Mucosa of rectum (tissue), 2 donors: ENCODE measurements at regions not wholly inside any gene's neighbourhood (a gene's known extent, or its start where the extent isn't known, plus 50 kb on each side); places are given as distances from the start of the nearest gene placed in this dataset.
A peak's percentile ranks its signal among the peaks of the same experiment; 100 is the strongest.

Experiments used
- H3K27ac ChIP-seq, 2 donors: one replicate each; pipeline ENCODE4 v1.7.0; 2013; ENCODE audit warnings: inconsistent platforms in 2 of 2, low read depth in 2 of 2, low read length in 2 of 2
- H3K27me3 ChIP-seq, 2 donors: one replicate each; pipeline ENCODE4 v1.7.0; 2013; ENCODE audit warnings: low read length in 2 of 2; ENCODE audit not compliant: control insufficient read depth in 2 of 2, insufficient read depth in 2 of 2
- H3K36me3 ChIP-seq, 2 donors: one replicate each; pipeline ENCODE4 v1.7.0; 2013; ENCODE audit warnings: low read length in 2 of 2; ENCODE audit not compliant: control insufficient read depth in 2 of 2, insufficient read depth in 2 of 2
- H3K4me1 ChIP-seq, 2 donors: one replicate each; pipeline ENCODE4 v1.7.0; 2013; ENCODE audit warnings: low read length in 2 of 2, mild to moderate bottlenecking in 1 of 2; ENCODE audit not compliant: control insufficient read depth in 2 of 2, insufficient read depth in 2 of 2
- H3K4me3 ChIP-seq, 2 donors: one replicate each; pipeline ENCODE4 v1.7.0; 2013; ENCODE audit warnings: low read length in 2 of 2
- H3K9ac ChIP-seq, 2 donors: one replicate each; pipeline ENCODE4 v1.7.0; 2013; ENCODE audit warnings: low read length in 2 of 2, low read depth in 1 of 2, mild to moderate bottlenecking in 1 of 2
- H3K9me3 ChIP-seq, 2 donors: one replicate each; pipeline ENCODE4 v1.7.0; 2013; ENCODE audit warnings: low read length in 2 of 2; ENCODE audit not compliant: control insufficient read depth in 2 of 2
- donor health status: healthy.
- donor health status: Normal muscosa, but diverticular disease.

GRCh38 chr7:18366394-18366793, 129.2 kb upstream of the HDAC9 start:
- Histone ChIP-seq H3K9ac (no peak overlapping the region), H3K27me3 (no peaks in the 10 kb centered on the region), H3K4me3 (no peak overlapping the region), H3K27ac (no peak overlapping the region), H3K9me3 (no peaks in the 10 kb centered on the region), H3K4me1 (no peaks in the 10 kb centered on the region), H3K36me3 (no peaks in the 10 kb centered on the region)

GRCh38 chr7:18369011-18369410, 126.5 kb upstream of the HDAC9 start:
- no peak overlapping the region for H3K9ac ChIP-seq
- H3K27me3 ChIP-seq = no peaks in the 10 kb centered on the region
- H3K9me3 ChIP-seq = no peaks in the 10 kb centered on the region
- no peaks in the 10 kb centered on the region for H3K36me3 ChIP-seq
- no peaks in the 10 kb centered on the region for H3K4me1 ChIP-seq
- H3K4me3 ChIP-seq = no peak overlapping the region
- H3K27ac ChIP-seq = no peak overlapping the region

- no peak overlapping the region for H3K27ac ChIP-seq
- H3K27me3 ChIP-seq = no peaks in the 10 kb centered on the region
- no peak overlapping the region for H3K4me3 ChIP-seq
- H3K9ac ChIP-seq = no peak overlapping the region
- H3K9me3 ChIP-seq = no peaks in the 10 kb centered on the region
- H3K36me3 ChIP-seq = no peaks in the 10 kb centered on the region
- H3K4me1 ChIP-seq = no peaks in the 10 kb centered on the region
These were observed 124.9 kb upstream of the HDAC9 start for GRCh38 chr7:18370633-18371032.

GRCh38 chr7:18378989-18379605, 116.5 kb upstream of the HDAC9 start:
- no peaks in the 10 kb centered on the region for H3K27me3 ChIP-seq
- H3K27ac ChIP-seq = no peak overlapping the region
- H3K9me3 ChIP-seq = no peaks in the 10 kb centered on the region
- no peak overlapping the region for H3K9ac ChIP-seq
- H3K36me3 ChIP-seq = no peaks in the 10 kb centered on the region
- no peak overlapping the region for H3K4me3 ChIP-seq
- no peaks in the 10 kb centered on the region for H3K4me1 ChIP-seq

GRCh38 chr7:18384491-18385143, 110.9 kb upstream of the HDAC9 start:
- Histone ChIP-seq H3K27ac (no peak overlapping the region), H3K4me3 (no peak overlapping the region), H3K27me3 (no peaks in the 10 kb centered on the region), H3K4me1 (no peaks in the 10 kb centered on the region), H3K36me3 (no peaks in the 10 kb centered on the region), H3K9me3 (no peaks in the 10 kb centered on the region), H3K9ac (no peak overlapping the region)

- no peaks in the 10 kb centered on the region for H3K9me3 ChIP-seq
- H3K4me3 ChIP-seq = no peak overlapping the region
- H3K4me1 ChIP-seq = no peaks in the 10 kb centered on the region
- no peak overlapping the region for H3K9ac ChIP-seq
- H3K27me3 ChIP-seq = no peaks in the 10 kb centered on the region
- no peaks in the 10 kb centered on the region for H3K36me3 ChIP-seq
- H3K27ac ChIP-seq = no peak overlapping the region
These were observed 108.9 kb upstream of the HDAC9 start for GRCh38 chr7:18386607-18387006.

- H3K9me3 ChIP-seq = no peaks in the 10 kb centered on the region
- no peak overlapping the region for H3K9ac ChIP-seq
- no peaks in the 10 kb centered on the region for H3K4me1 ChIP-seq
- H3K27ac ChIP-seq = no peak overlapping the region
- no peaks in the 10 kb centered on the region for H3K36me3 ChIP-seq
- no peak overlapping the region for H3K4me3 ChIP-seq
- no peaks in the 10 kb centered on the region for H3K27me3 ChIP-seq
These were observed 108.3 kb upstream of the HDAC9 start for GRCh38 chr7:18387191-18387735.

- Histone ChIP-seq H3K27ac (peak overlapping the region in 1 of 2 donors; percentile 11), H3K4me3 (no peak overlapping the region), H3K9ac (no peak overlapping the region), H3K36me3 (no peaks in the 10 kb centered on the region), H3K4me1 (no peaks in the 10 kb centered on the region), H3K27me3 (no peaks in the 10 kb centered on the region), H3K9me3 (no peaks in the 10 kb centered on the region)
These were observed 105.0 kb upstream of the HDAC9 start for GRCh38 chr7:18390535-18390907.

GRCh38 chr7:18393465-18394118, 102.0 kb upstream of the HDAC9 start:
- Histone ChIP-seq H3K36me3 (no peaks in the 10 kb centered on the region), H3K4me3 (no peak overlapping the region), H3K27ac (no peak overlapping the region), H3K4me1 (no peaks in the 10 kb centered on the region), H3K9me3 (no peaks in the 10 kb centered on the region), H3K27me3 (no peaks in the 10 kb centered on the region), H3K9ac (no peak overlapping the region)

GRCh38 chr7:18395868-18396267, 99.7 kb upstream of the HDAC9 start:
- Histone ChIP-seq H3K9ac (no peak overlapping the region), H3K9me3 (no peaks in the 10 kb centered on the region), H3K4me3 (no peak overlapping the region), H3K36me3 (no peaks in the 10 kb centered on the region), H3K27ac (no peak overlapping the region), H3K27me3 (no peaks in the 10 kb centered on the region), H3K4me1 (no peaks in the 10 kb centered on the region)
